MM.1S (cell line): ENCODE measurements at regions not wholly inside any gene's neighbourhood (a gene's known extent, or its start where the extent isn't known, plus 50 kb on each side); places are given as distances from the start of the nearest gene placed in this dataset.

Experiments
- DNase-seq: peaks from one replicate; pipeline ENCODE4 v3.0.0-alpha.2; 2015
- H2AFZ ChIP-seq: fragments of 300-600 bp; sonication (generic); 2 replicates; pipeline ENCODE4 v1.6.0; 2016; ENCODE audit warnings: antibody characterized with exemption, low read length
- H3F3A ChIP-seq: fragments of 300-600 bp; sonication (generic); 2 replicates; pipeline ENCODE4 v1.6.1; 2016; ENCODE audit warnings: mild to moderate bottlenecking, antibody characterized with exemption, low read length, moderate library complexity, mixed read lengths; ENCODE audit not compliant: insufficient read depth
- H3K27ac ChIP-seq: fragments of 300-600 bp; sonication (generic); 2 replicates; pipeline ENCODE4 v1.5.1; 2016; ENCODE audit warnings: mild to moderate bottlenecking, low read length
- H3K27me3 ChIP-seq: fragments of 300-600 bp; sonication (generic); replicated peaks from 2 replicates; pipeline ENCODE4 v1.6.0; 2016; ENCODE audit warnings: low read length; ENCODE audit not compliant: insufficient read depth
- H3K36me3 ChIP-seq: fragments of 300-600 bp; sonication (generic); replicated peaks from 2 replicates; pipeline ENCODE4 v1.6.1; 2016; ENCODE audit warnings: mild to moderate bottlenecking, low read length, mixed read lengths; ENCODE audit not compliant: insufficient read depth
- H3K4me1 ChIP-seq: fragments of 300-600 bp; sonication (generic); 2 replicates; pipeline ENCODE4 v1.6.1; 2016; ENCODE audit warnings: low read length, mixed read lengths
- H3K4me2 ChIP-seq: fragments of 300-600 bp; sonication (generic); 2 replicates; pipeline ENCODE4 v1.6.0; 2016; ENCODE audit warnings: low read depth, low read length
- H3K4me3 ChIP-seq: fragments of 300-600 bp; sonication (generic); 2 replicates; pipeline ENCODE4 v1.5.1; 2016; ENCODE audit warnings: low read length, mixed read lengths
- H3K79me2 ChIP-seq: fragments of 300-600 bp; sonication (generic); 2 replicates; pipeline ENCODE4 v1.6.1; 2016; ENCODE audit warnings: mixed run types, low read length, mixed read lengths
- H3K9ac ChIP-seq: fragments of 300-600 bp; sonication (generic); 2 replicates; pipeline ENCODE4 v1.6.1; 2016; ENCODE audit warnings: low read length, mixed read lengths
- H3K9me2 ChIP-seq: fragments of 300-600 bp; sonication (generic); replicated peaks from 2 replicates; pipeline ENCODE4 v1.6.1; 2016; ENCODE audit warnings: mild to moderate bottlenecking, low read length, mixed read lengths; ENCODE audit not compliant: insufficient read depth
- H3K9me3 ChIP-seq: fragments of 300-600 bp; sonication (generic); replicated peaks from 2 replicates; pipeline ENCODE4 v1.6.1; 2016; ENCODE audit warnings: mild to moderate bottlenecking, low read length, mixed read lengths; ENCODE audit not compliant: insufficient read depth
- H4K20me1 ChIP-seq: fragments of 300-600 bp; sonication (generic); 2 replicates; pipeline ENCODE4 v1.6.1; 2016; ENCODE audit warnings: mild to moderate bottlenecking, low read length, moderate library complexity, mixed read lengths; ENCODE audit not compliant: insufficient read depth
- CTCF ChIP-seq: fragments of 300-600 bp; sonication (generic); IDR thresholded peaks from 2 replicates; pipeline ENCODE4 v1.5.1; 2016; ENCODE audit warnings: antibody characterized with exemption, low read length, mixed read lengths
- EZH2 ChIP-seq: fragments of 300-600 bp; sonication (generic); optimal IDR thresholded peaks from 2 replicates; pipeline ENCODE3; 2017; ENCODE audit warnings: low read depth, mild to moderate bottlenecking, antibody characterized with exemption, low read length, mixed read lengths
- EZH2phosphoT487 ChIP-seq: fragments of 300-600 bp; sonication (generic); IDR thresholded peaks from 2 replicates; pipeline ENCODE4 v1.6.1; 2018; ENCODE audit warnings: antibody characterized with exemption, low read length

- H4K20me1 ChIP-seq: no peaks in the 10 kb centered on the region
- H3K27me3 ChIP-seq: no peaks in the 10 kb centered on the region
- H3K4me2 ChIP-seq: no peak overlapping the region
- H3K9ac ChIP-seq: no peak overlapping the region
- no peaks in the 10 kb centered on the region for H3K9me2 ChIP-seq
- no peaks in the 10 kb centered on the region for H3K9me3 ChIP-seq
- TF ChIP-seq EZH2phosphoT487: no peak
- no peak for TF ChIP-seq CTCF
- TF ChIP-seq EZH2: no peak
- no peaks in the 10 kb centered on the region for H3F3A ChIP-seq
- H3K27ac ChIP-seq: no peak overlapping the region
- H3K4me3 ChIP-seq: no peak overlapping the region
- H3K79me2 ChIP-seq: no peaks in the 10 kb centered on the region
- H2AFZ ChIP-seq: no peak overlapping the region
- no peak for DNase-seq
- no peaks in the 10 kb centered on the region for H3K4me1 ChIP-seq
- no peaks in the 10 kb centered on the region for H3K36me3 ChIP-seq
Measured at GRCh38 chr22:46085828-46086576, 64.3 kb upstream of the PPARA start.

- no peak overlapping the region for H3K4me2 ChIP-seq
- H3K27me3 ChIP-seq: no peaks in the 10 kb centered on the region
- no peak overlapping the region for H3K4me3 ChIP-seq
- TF ChIP-seq CTCF: no peak
- TF ChIP-seq EZH2: no peak
- TF ChIP-seq EZH2phosphoT487: no peak
- no peak for DNase-seq
- H3K36me3 ChIP-seq: no peaks in the 10 kb centered on the region
- no peaks in the 10 kb centered on the region for H3K9me3 ChIP-seq
- no peak overlapping the region for H2AFZ ChIP-seq
- no peaks in the 10 kb centered on the region for H3F3A ChIP-seq
- H3K27ac ChIP-seq: no peak overlapping the region
- no peak overlapping the region for H3K9ac ChIP-seq
- H3K79me2 ChIP-seq: no peaks in the 10 kb centered on the region
- no peaks in the 10 kb centered on the region for H3K4me1 ChIP-seq
- no peaks in the 10 kb centered on the region for H3K9me2 ChIP-seq
- no peaks in the 10 kb centered on the region for H4K20me1 ChIP-seq
Measured at GRCh38 chr22:46086577-46087335, 63.6 kb upstream of the PPARA start.

- TF ChIP-seq EZH2 (no peak), EZH2phosphoT487 (no peak), CTCF (no peak)
- H3F3A ChIP-seq: no peaks in the 10 kb centered on the region
- no peaks in the 10 kb centered on the region for H3K9me3 ChIP-seq
- H3K4me3 ChIP-seq: no peak overlapping the region
- H3K27ac ChIP-seq: no peak overlapping the region
- H3K4me1 ChIP-seq: no peaks in the 10 kb centered on the region
- H3K9ac ChIP-seq: no peak overlapping the region
- H3K36me3 ChIP-seq: no peaks in the 10 kb centered on the region
- H2AFZ ChIP-seq: no peak overlapping the region
- H3K27me3 ChIP-seq: no peaks in the 10 kb centered on the region
- no peaks in the 10 kb centered on the region for H4K20me1 ChIP-seq
- no peak for DNase-seq
- no peaks in the 10 kb centered on the region for H3K9me2 ChIP-seq
- H3K79me2 ChIP-seq: no peaks in the 10 kb centered on the region
- H3K4me2 ChIP-seq: no peak overlapping the region
Measured at GRCh38 chr22:46087336-46087690, 63.0 kb upstream of the PPARA start.
